CD14-positive monocyte (primary cell): ENCODE measurements at regions not wholly inside any gene's neighbourhood (a gene's known extent, or its start where the extent isn't known, plus 50 kb on each side); places are given as distances from the start of the nearest gene placed in this dataset.

Experiments
- DNase-seq, 3 donors: peaks; one replicate each; pipeline ENCODE4 v3.0.0-alpha.2; 2011 to 2022
- H2AFZ ChIP-seq: 2 replicates; pipeline ENCODE4 v1.6.0; 2012; ENCODE audit warnings: mild to moderate bottlenecking, low read depth, low read length, inconsistent platforms; ENCODE audit not compliant: insufficient read depth, poor library complexity, severe bottlenecking
- H3K27ac ChIP-seq, 2 donors: 1 replicate in 1 of 2; 2 replicates in 1 of 2; pipeline ENCODE4 v1.5.1; 2012 to 2013; ENCODE audit warnings: low read length in 2 of 2, control low read depth in 1 of 2, inconsistent platforms in 1 of 2, low read depth in 1 of 2, mild to moderate bottlenecking in 1 of 2
- H3K27me3 ChIP-seq, 2 donors: one replicate each; pipeline versions ENCODE4 v1.6.0 to v1.6.1; 2011 to 2013; ENCODE audit warnings: low read length in 2 of 2; ENCODE audit not compliant: control insufficient read depth in 2 of 2, insufficient read depth in 2 of 2
- H3K36me3 ChIP-seq, 2 donors: replicated peaks in 1 of 2; 1 replicate in 1 of 2; 2 replicates in 1 of 2; pipeline versions ENCODE4 v1.5.1 to v1.6.1; 2012 to 2013; ENCODE audit warnings: low read length in 2 of 2, control low read depth in 1 of 2, inconsistent platforms in 1 of 2, mild to moderate bottlenecking in 1 of 2; ENCODE audit not compliant: insufficient read depth in 2 of 2, control insufficient read depth in 1 of 2
- H3K4me1 ChIP-seq, 2 donors: 1 replicate in 1 of 2; 2 replicates in 1 of 2; pipeline versions ENCODE4 v1.5.1 to v1.6.1; 2012 to 2013; ENCODE audit warnings: low read length in 2 of 2, control low read depth in 1 of 2, inconsistent platforms in 1 of 2, mild to moderate bottlenecking in 1 of 2, moderate library complexity in 1 of 2; ENCODE audit not compliant: insufficient read depth in 2 of 2, control insufficient read depth in 1 of 2
- H3K4me2 ChIP-seq: replicated peaks from 2 replicates; pipeline ENCODE3; 2012; ENCODE audit warnings: low read length, moderate library complexity, mild to moderate bottlenecking; ENCODE audit not compliant: poor library complexity, severe bottlenecking; ENCODE audit errors: extremely low read depth
- H3K4me3 ChIP-seq, 3 experiments: fragments of 200-600 bp in 1 of 3; sonication (generic) in 1 of 3; replicated peaks in 1 of 3; 1 replicate in 2 of 3; 2 replicates in 1 of 3; pipeline ENCODE4 v1.5.1; 2011 to 2013; ENCODE audit warnings: low read length in 3 of 3, mild to moderate bottlenecking in 3 of 3, control low read depth in 2 of 3, low read depth in 2 of 3, inconsistent platforms in 1 of 3, moderate library complexity in 1 of 3
- H3K79me2 ChIP-seq: 2 replicates; pipeline ENCODE4 v1.6.0; 2012; ENCODE audit warnings: mild to moderate bottlenecking, control low read depth, inconsistent platforms, low read length, moderate library complexity; ENCODE audit not compliant: insufficient read depth
- H3K9ac ChIP-seq: 2 replicates; pipeline ENCODE4 v1.6.0; 2017; ENCODE audit warnings: low read length, mild to moderate bottlenecking; ENCODE audit not compliant: insufficient read depth, poor library complexity, severe bottlenecking
- H3K9me3 ChIP-seq, 2 donors: replicated peaks in 1 of 2; 1 replicate in 1 of 2; 2 replicates in 1 of 2; pipeline versions ENCODE4 v1.5.1 to v1.6.1; 2012 to 2013; ENCODE audit warnings: low read length in 2 of 2, control low read depth in 1 of 2; ENCODE audit not compliant: control insufficient read depth in 1 of 2, insufficient read depth in 1 of 2
- H4K20me1 ChIP-seq: 2 replicates; pipeline ENCODE4 v1.6.0; 2012; ENCODE audit warnings: mild to moderate bottlenecking, low read length, control low read depth, moderate library complexity; ENCODE audit not compliant: insufficient read depth
- H3K27ac Mint-ChIP-seq, 7 donors: one replicate each; pipeline ENCODE4 v1.8.0; 2020; ENCODE audit warnings: mild to moderate bottlenecking in 7 of 7, mixed read lengths in 7 of 7, moderate library complexity in 6 of 7, inconsistent platforms in 2 of 7
- H3K27me3 Mint-ChIP-seq, 3 donors: one replicate each; pipeline ENCODE4 v1.8.0; 2021 to 2022; ENCODE audit warnings: low read depth in 3 of 3, mild to moderate bottlenecking in 3 of 3, mixed read lengths in 3 of 3, moderate library complexity in 3 of 3, inconsistent platforms in 1 of 3
- H3K36me3 Mint-ChIP-seq, 2 donors: one replicate each; pipeline ENCODE4 v1.8.0; 2020; ENCODE audit warnings: mixed read lengths in 2 of 2, inconsistent platforms in 1 of 2, mild to moderate bottlenecking in 1 of 2
- H3K4me1 Mint-ChIP-seq: one replicate; pipeline ENCODE4 v1.8.0; 2020; ENCODE audit warnings: mild to moderate bottlenecking, mixed read lengths
- H3K4me3 Mint-ChIP-seq, 2 donors: one replicate each; pipeline ENCODE4 v1.8.0; 2020; ENCODE audit warnings: mild to moderate bottlenecking in 2 of 2, mixed read lengths in 2 of 2, moderate library complexity in 1 of 2
- H3K9me3 Mint-ChIP-seq, 7 donors: one replicate each; pipeline ENCODE4 v1.8.0; 2020 to 2022; ENCODE audit warnings: mixed read lengths in 7 of 7, mild to moderate bottlenecking in 6 of 7, moderate library complexity in 6 of 7, inconsistent platforms in 2 of 7
- CTCF ChIP-seq: fragments of 200-600 bp; IDR thresholded peaks from one replicate; pipeline ENCODE4 v1.8.0; 2022; ENCODE audit warnings: antibody characterized with exemption, mild to moderate bottlenecking
- WGBS: methylation state at CpG from one replicate; pipeline ENCODE4 v1.1.5; 2013; ENCODE audit warnings: missing lambda C conversion rate; ENCODE audit not compliant: insufficient coverage; 5-methylcytosine and 5-hydroxymethylcytosine counted together
- intact Hi-C, 2 donors: fragments of 100-400 bp; cut with micrococcal nuclease; formaldehyde crosslinking; loops; one replicate each; pipeline versions ENCODE4 v1.15.0 to v1.15.1; 2023

GRCh38 chr7:18179093-18179492 lies 151.4 kb upstream of the PRPS1L1 start:
- H3K9me3 ChIP-seq, result peaks cover 0 to 5% of the 10 kb centered on the region in 2 donors
- no peaks in the 10 kb centered on the region for H3K27me3 ChIP-seq
- no peak overlapping the region for H3K9ac ChIP-seq
- Mint-ChIP-seq H3K4me1 (peaks cover 29% of the 10 kb centered on the region), H3K9me3 (peaks cover 0 to 6% (median 0%) of the 10 kb centered on the region in 7 donors), H3K4me3 (no peak overlapping the region), H3K36me3 (no peaks in the 10 kb centered on the region), H3K27me3 (peaks cover 0 to 2% (median 0%) of the 10 kb centered on the region in 3 donors), H3K27ac (peak overlapping the region in 1 of 7 donors; percentile 49)
- H3K4me1 ChIP-seq, result peaks cover 21 to 33% of the 10 kb centered on the region in 2 donors
- DNase-seq, result peak in 2 of 3 donors; percentile 14 to 24
- no peak for TF ChIP-seq CTCF
- intact Hi-C loops, result loop anchor here in 1 of 2 donors (5.0 kb wide), 1 partner anchor 48 kb away; no protein-coding TSS in a partner anchor
- H3K79me2 ChIP-seq, result no peaks in the 10 kb centered on the region
- H3K27ac ChIP-seq, result peak overlapping the region in 1 of 2 donors; percentile 85
- no peak overlapping the region for H2AFZ ChIP-seq
- no peaks in the 10 kb centered on the region for H3K36me3 ChIP-seq
- peak overlapping the region in 1 of 3 experiments; percentile 72 for H3K4me3 ChIP-seq
- no peaks in the 10 kb centered on the region for H4K20me1 ChIP-seq
- peak overlapping the region; percentile 73 for H3K4me2 ChIP-seq

GRCh38 chr7:18180685-18181084 lies 153.0 kb upstream of the PRPS1L1 start:
- H3K36me3 ChIP-seq, result no peaks in the 10 kb centered on the region
- H3K27ac ChIP-seq, result no peak overlapping the region
- Mint-ChIP-seq H3K36me3 (no peaks in the 10 kb centered on the region), H3K4me1 (peaks cover 29% of the 10 kb centered on the region), H3K4me3 (no peak overlapping the region), H3K27ac (no peak overlapping the region), H3K9me3 (peaks cover 0 to 4% (median 0%) of the 10 kb centered on the region in 7 donors), H3K27me3 (peaks cover 0 to 2% (median 0%) of the 10 kb centered on the region in 3 donors)
- H4K20me1 ChIP-seq, result no peaks in the 10 kb centered on the region
- no peak overlapping the region for H2AFZ ChIP-seq
- H3K4me2 ChIP-seq, result no peak overlapping the region
- no peak for TF ChIP-seq CTCF
- no peak for DNase-seq
- H3K79me2 ChIP-seq, result no peaks in the 10 kb centered on the region
- no peaks in the 10 kb centered on the region for H3K9me3 ChIP-seq
- intact Hi-C loops, result no loop called here
- H3K27me3 ChIP-seq, result no peaks in the 10 kb centered on the region
- no peak overlapping the region for H3K4me3 ChIP-seq
- no CpG with 5 or more reads among the region's 1 CpG for WGBS
- no peak overlapping the region for H3K9ac ChIP-seq
- H3K4me1 ChIP-seq, result peaks cover 21 to 33% of the 10 kb centered on the region in 2 donors
